ENCODE measurements at regions not wholly inside any gene's neighbourhood (a gene's known extent, or its start where the extent isn't known, plus 50 kb on each side); places are given as distances from the start of the nearest gene placed in this dataset.

DNA sequence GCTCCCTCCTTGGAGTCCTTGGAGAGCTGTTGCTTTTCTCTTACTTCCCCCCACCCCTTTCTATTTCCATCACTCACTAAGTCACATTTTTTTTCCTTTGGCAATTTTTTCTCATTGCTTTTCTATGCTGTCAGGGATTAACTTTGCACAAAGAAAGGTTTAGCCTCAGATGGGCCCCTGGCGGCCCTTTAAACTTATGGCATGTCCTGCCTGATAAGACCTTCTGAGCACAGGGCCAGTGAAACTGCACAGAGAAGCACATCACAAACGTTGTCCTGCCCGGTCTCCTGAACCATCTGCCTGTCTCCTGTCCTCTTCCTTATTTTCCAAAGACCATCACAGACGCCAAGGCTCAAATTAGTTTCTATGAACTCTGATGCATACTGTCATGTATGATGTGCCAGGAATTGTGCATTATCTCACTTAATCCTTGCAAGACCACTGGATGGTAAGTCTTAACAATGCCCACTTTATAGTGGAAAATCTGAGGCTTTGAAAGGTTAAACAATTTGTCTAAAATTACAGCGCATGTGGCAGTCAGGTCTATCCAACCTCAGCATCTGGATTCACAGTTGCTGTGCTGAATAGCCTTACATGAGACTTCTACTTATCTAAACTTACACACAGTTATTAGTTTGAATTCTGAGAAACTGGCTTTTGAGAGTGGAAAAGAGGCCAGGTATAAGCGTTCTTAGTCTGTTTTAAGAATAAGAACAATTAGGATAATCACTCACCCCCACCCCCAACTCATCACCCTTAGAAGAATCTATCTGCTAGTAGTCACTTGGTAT, 648.1 kb downstream of the NTRK3 start (continued):
- TF ChIP-seq, protein P1, sequence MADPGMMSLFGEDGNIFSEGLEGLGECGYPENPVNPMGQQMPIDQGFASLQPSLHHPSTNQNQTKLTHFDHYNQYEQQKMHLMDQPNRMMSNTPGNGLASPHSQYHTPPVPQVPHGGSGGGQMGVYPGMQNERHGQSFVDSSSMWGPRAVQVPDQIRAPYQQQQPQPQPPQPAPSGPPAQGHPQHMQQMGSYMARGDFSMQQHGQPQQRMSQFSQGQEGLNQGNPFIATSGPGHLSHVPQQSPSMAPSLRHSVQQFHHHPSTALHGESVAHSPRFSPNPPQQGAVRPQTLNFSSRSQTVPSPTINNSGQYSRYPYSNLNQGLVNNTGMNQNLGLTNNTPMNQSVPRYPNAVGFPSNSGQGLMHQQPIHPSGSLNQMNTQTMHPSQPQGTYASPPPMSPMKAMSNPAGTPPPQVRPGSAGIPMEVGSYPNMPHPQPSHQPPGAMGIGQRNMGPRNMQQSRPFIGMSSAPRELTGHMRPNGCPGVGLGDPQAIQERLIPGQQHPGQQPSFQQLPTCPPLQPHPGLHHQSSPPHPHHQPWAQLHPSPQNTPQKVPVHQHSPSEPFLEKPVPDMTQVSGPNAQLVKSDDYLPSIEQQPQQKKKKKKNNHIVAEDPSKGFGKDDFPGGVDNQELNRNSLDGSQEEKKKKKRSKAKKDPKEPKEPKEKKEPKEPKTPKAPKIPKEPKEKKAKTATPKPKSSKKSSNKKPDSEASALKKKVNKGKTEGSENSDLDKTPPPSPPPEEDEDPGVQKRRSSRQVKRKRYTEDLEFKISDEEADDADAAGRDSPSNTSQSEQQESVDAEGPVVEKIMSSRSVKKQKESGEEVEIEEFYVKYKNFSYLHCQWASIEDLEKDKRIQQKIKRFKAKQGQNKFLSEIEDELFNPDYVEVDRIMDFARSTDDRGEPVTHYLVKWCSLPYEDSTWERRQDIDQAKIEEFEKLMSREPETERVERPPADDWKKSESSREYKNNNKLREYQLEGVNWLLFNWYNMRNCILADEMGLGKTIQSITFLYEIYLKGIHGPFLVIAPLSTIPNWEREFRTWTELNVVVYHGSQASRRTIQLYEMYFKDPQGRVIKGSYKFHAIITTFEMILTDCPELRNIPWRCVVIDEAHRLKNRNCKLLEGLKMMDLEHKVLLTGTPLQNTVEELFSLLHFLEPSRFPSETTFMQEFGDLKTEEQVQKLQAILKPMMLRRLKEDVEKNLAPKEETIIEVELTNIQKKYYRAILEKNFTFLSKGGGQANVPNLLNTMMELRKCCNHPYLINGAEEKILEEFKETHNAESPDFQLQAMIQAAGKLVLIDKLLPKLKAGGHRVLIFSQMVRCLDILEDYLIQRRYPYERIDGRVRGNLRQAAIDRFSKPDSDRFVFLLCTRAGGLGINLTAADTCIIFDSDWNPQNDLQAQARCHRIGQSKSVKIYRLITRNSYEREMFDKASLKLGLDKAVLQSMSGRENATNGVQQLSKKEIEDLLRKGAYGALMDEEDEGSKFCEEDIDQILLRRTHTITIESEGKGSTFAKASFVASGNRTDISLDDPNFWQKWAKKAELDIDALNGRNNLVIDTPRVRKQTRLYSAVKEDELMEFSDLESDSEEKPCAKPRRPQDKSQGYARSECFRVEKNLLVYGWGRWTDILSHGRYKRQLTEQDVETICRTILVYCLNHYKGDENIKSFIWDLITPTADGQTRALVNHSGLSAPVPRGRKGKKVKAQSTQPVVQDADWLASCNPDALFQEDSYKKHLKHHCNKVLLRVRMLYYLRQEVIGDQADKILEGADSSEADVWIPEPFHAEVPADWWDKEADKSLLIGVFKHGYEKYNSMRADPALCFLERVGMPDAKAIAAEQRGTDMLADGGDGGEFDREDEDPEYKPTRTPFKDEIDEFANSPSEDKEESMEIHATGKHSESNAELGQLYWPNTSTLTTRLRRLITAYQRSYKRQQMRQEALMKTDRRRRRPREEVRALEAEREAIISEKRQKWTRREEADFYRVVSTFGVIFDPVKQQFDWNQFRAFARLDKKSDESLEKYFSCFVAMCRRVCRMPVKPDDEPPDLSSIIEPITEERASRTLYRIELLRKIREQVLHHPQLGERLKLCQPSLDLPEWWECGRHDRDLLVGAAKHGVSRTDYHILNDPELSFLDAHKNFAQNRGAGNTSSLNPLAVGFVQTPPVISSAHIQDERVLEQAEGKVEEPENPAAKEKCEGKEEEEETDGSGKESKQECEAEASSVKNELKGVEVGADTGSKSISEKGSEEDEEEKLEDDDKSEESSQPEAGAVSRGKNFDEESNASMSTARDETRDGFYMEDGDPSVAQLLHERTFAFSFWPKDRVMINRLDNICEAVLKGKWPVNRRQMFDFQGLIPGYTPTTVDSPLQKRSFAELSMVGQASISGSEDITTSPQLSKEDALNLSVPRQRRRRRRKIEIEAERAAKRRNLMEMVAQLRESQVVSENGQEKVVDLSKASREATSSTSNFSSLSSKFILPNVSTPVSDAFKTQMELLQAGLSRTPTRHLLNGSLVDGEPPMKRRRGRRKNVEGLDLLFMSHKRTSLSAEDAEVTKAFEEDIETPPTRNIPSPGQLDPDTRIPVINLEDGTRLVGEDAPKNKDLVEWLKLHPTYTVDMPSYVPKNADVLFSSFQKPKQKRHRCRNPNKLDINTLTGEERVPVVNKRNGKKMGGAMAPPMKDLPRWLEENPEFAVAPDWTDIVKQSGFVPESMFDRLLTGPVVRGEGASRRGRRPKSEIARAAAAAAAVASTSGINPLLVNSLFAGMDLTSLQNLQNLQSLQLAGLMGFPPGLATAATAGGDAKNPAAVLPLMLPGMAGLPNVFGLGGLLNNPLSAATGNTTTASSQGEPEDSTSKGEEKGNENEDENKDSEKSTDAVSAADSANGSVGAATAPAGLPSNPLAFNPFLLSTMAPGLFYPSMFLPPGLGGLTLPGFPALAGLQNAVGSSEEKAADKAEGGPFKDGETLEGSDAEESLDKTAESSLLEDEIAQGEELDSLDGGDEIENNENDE (IDR thresholded peaks at IDR 0.05; ENCODE audit: insufficient replicate concordance, low read length) = no peak
- no peak for TF ChIP-seq CEBPB (IDR thresholded peaks at IDR 0.05; ENCODE audit: low read depth, low read length)
- TF ChIP-seq BCL11A (IDR thresholded peaks at IDR 0.05; ENCODE audit: low read depth in 2 of 2, low read length in 2 of 2) = no peak
- TF ChIP-seq GTF2F1 (IDR thresholded peaks at IDR 0.05; ENCODE audit: borderline replicate concordance, low read depth, low read length) = no peak
- TF ChIP-seq POLR2AphosphoS5 (IDR thresholded peaks at IDR 0.05; ENCODE audit: low read depth, low read length) = no peak
- TF ChIP-seq HDAC6 (IDR thresholded peaks at IDR 0.05; ENCODE audit: low read depth, low read length) = no peak
- no peak for TF ChIP-seq BACH1 (IDR thresholded peaks at IDR 0.05; ENCODE audit: low read length)
- TF ChIP-seq SRF (IDR thresholded peaks at IDR 0.05; ENCODE audit: low read depth, low read length) = no peak
- no peak for TF ChIP-seq BRCA1 (IDR thresholded peaks at IDR 0.05; ENCODE audit: low read depth, low read length)
- TF ChIP-seq ATF2 (IDR thresholded peaks at IDR 0.05; ENCODE audit: low read length) = no peak
